Thymus (tissue), 11 donors: ENCODE measurements at regions not wholly inside any gene's neighbourhood (a gene's known extent, or its start where the extent isn't known, plus 50 kb on each side); places are given as distances from the start of the nearest gene placed in this dataset.

Source experiments
- DNase-seq, 9 donors: peaks; one replicate each; pipeline ENCODE4 v3.0.0-alpha.2; 2013; ENCODE audit warnings: low spot score in 9 of 9, low read depth in 6 of 9, missing footprints in 1 of 9
- H3K27ac ChIP-seq, 2 donors: one replicate each; pipeline ENCODE4 v1.5.1; 2013; ENCODE audit warnings: control low read depth in 1 of 2, low read depth in 1 of 2, low read length in 1 of 2, mild to moderate bottlenecking in 1 of 2, moderate library complexity in 1 of 2
- H3K27me3 ChIP-seq, 2 donors: one replicate each; pipeline ENCODE4 v1.5.1; 2013; ENCODE audit warnings: low read length in 1 of 2; ENCODE audit not compliant: control insufficient read depth in 2 of 2, insufficient read depth in 1 of 2
- H3K36me3 ChIP-seq, 2 donors: one replicate each; pipeline ENCODE4 v1.5.1; 2013; ENCODE audit warnings: low read length in 1 of 2, mild to moderate bottlenecking in 1 of 2, moderate library complexity in 1 of 2; ENCODE audit not compliant: control insufficient read depth in 2 of 2, insufficient read depth in 2 of 2
- H3K4me1 ChIP-seq, 2 donors: one replicate each; pipeline ENCODE4 v1.5.1; 2013; ENCODE audit warnings: low read length in 2 of 2; ENCODE audit not compliant: control insufficient read depth in 2 of 2, insufficient read depth in 2 of 2
- H3K4me3 ChIP-seq, 2 donors: one replicate each; pipeline ENCODE4 v1.5.1; 2013; ENCODE audit warnings: low read length in 2 of 2, control low read depth in 1 of 2, mild to moderate bottlenecking in 1 of 2
- H3K9me3 ChIP-seq, 2 donors: one replicate each; pipeline ENCODE4 v1.5.1; 2013; ENCODE audit warnings: low read length in 1 of 2, mild to moderate bottlenecking in 1 of 2; ENCODE audit not compliant: control insufficient read depth in 2 of 2, insufficient read depth in 1 of 2
- WGBS: extraction: QIAGEN DNeasy Blood & Tissue Kit; methylation state at CpG from one replicate; pipeline ENCODE4 v1.1.7; 2013; 5-methylcytosine and 5-hydroxymethylcytosine counted together
- donor health status: healthy.

DNA sequence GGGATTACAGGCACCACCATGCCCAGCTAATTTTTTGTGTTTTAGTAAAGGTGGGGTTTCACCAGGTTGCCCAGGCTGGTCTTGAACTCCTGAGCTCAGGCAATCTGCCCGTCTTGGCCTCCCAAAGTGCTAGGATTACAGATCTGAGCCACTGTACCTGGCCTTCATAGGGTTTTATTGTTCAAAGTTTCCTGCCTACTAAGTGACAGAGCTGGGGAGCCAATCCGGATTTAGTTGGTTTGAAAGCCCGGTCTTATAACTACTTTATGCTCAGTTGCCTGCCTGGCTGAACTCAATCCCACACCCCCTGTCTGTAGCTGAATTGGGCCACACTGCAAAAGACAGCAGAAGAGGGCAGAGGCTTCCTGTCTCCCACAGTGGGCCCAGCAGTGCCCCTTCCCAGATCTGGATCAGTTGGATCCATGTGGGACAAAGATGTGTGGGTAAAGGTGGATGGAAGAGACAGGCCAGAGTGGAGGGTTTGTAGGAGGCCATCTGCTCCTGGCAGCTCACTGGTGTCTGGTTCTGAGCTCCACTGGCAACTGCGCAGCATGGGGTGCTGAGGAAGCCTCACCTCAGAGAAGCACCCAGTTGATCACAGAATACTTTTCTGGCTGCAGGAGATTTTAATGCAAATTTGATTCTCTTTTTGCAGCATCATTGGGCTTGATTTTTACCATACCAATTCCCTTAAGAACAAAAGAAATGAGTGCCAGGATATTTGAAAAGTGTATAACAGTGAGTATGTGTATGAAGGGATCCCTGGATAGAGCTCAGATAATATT is 144.9 kb downstream of the DDX1 start:
- no peaks in the 10 kb centered on the region for H3K27me3 ChIP-seq
- H3K4me1 ChIP-seq: peaks cover 0 to 13% of the 10 kb centered on the region in 2 donors
- H3K4me3 ChIP-seq: no peak overlapping the region
- H3K36me3 ChIP-seq: no peaks in the 10 kb centered on the region
- DNase-seq: no peak
- no peak overlapping the region for H3K27ac ChIP-seq
- H3K9me3 ChIP-seq: no peaks in the 10 kb centered on the region
- 96% methylated on average over 4 of the region's 4 CpGs for WGBS

DNA sequence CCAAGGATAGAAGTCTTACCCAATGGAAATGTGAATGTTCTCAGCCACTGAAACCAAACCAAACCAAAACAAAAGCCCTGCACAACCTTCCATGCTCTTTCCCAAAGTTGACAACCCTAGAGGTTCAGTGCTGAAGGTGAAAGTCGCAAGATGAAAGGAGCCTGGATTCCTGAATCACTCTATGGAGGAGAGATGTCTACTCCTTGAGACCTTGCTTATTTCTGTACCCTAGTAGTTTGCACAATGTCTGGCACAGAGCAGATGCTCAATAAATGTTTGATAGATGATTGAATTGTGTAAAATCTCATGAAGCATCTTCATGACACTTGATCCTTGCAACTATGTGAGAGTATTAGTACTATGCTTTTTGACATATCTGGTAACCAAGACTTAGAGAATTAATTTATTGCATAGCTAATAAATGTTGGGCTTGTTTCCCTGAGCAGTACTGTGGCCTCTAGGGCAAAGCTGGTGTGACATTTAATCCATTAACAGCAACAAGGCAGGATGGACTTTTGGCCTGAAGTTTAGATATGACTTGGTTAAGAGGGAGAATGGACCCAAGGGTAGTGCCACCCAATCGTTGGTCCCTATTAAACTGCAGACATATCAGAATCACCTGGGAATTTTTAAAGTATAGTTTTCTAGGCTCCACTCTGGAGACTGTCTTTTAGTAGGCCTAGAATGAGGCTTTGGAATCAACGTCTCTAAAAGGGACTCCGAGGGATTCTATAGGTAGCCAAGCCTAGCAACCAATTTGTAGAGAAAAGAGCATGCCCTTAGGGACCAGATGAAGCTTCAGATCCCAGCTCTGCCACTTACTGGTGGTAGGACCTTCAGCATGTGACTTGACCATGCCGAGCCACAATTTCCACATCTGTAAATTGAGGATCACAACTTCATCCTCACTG is 145.9 kb downstream of the DDX1 start:
- Histone ChIP-seq H3K9me3 (no peaks in the 10 kb centered on the region), H3K36me3 (no peaks in the 10 kb centered on the region), H3K27me3 (no peaks in the 10 kb centered on the region), H3K27ac (no peak overlapping the region), H3K4me1 (peaks cover 0 to 6% of the 10 kb centered on the region in 2 donors), H3K4me3 (no peak overlapping the region)
- WGBS: 98% methylated on average over 5 of the region's 5 CpGs
- DNase-seq: no peak

- no peak for DNase-seq
- Histone ChIP-seq H3K4me3 (no peak overlapping the region), H3K4me1 (peaks cover 0 to 5% of the 10 kb centered on the region in 2 donors), H3K9me3 (no peaks in the 10 kb centered on the region), H3K27ac (no peak overlapping the region), H3K36me3 (no peaks in the 10 kb centered on the region), H3K27me3 (no peaks in the 10 kb centered on the region)
- 96% methylated on average over 7 of the region's 7 CpGs for WGBS
Observed at GRCh38 chr2:15738225-15738546, 146.5 kb downstream of the DDX1 start.

GRCh38 chr2:15738943-15739342 is 147.3 kb downstream of the DDX1 start:
- no peak overlapping the region for H3K4me3 ChIP-seq
- no peaks in the 10 kb centered on the region for H3K9me3 ChIP-seq
- H3K36me3 ChIP-seq: no peaks in the 10 kb centered on the region
- 97% methylated on average over 5 of the region's 5 CpGs for WGBS
- H3K27ac ChIP-seq: no peak overlapping the region
- no peak for DNase-seq
- H3K27me3 ChIP-seq: no peaks in the 10 kb centered on the region
- peaks cover 0 to 5% of the 10 kb centered on the region in 2 donors for H3K4me1 ChIP-seq

GRCh38 chr2:15744820-15745219 is 153.2 kb downstream of the DDX1 start:
- WGBS: 99% methylated on average over 5 of the region's 5 CpGs
- H3K4me3 ChIP-seq: no peak overlapping the region
- H3K9me3 ChIP-seq: no peaks in the 10 kb centered on the region
- no peak overlapping the region for H3K27ac ChIP-seq
- peaks cover 0 to 5% of the 10 kb centered on the region in 2 donors for H3K4me1 ChIP-seq
- H3K27me3 ChIP-seq: no peaks in the 10 kb centered on the region
- no peak for DNase-seq
- no peaks in the 10 kb centered on the region for H3K36me3 ChIP-seq

DNA sequence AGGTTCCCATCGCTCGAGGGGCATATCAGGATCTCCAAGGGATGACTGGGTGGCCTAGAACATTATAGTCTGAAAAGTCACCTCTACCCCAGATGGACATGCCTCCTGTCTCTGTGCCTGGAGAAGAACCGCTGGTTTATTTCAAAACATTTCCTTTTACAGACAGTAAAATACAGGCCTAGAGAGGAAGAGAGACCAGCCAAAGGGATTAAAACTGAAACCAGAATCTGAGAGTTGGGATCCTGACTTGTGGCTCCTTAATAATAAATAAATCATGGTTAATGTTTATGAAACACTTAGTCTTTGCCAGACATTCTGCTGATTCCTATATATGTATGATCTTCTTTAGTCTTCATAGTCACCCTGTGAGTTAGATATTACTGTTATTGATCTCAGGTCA is 153.7 kb downstream of the DDX1 start:
- Histone ChIP-seq H3K4me3 (no peak overlapping the region), H3K27ac (no peak overlapping the region), H3K27me3 (no peaks in the 10 kb centered on the region), H3K4me1 (peaks cover 0 to 5% of the 10 kb centered on the region in 2 donors), H3K36me3 (no peaks in the 10 kb centered on the region), H3K9me3 (no peaks in the 10 kb centered on the region)
- no peak for DNase-seq
- WGBS: 94% methylated on average over 3 of the region's 3 CpGs

GRCh38 chr2:15745907-15746702 is 154.4 kb downstream of the DDX1 start:
- Histone ChIP-seq H3K36me3 (no peaks in the 10 kb centered on the region), H3K27me3 (no peaks in the 10 kb centered on the region), H3K4me1 (peaks cover 0 to 5% of the 10 kb centered on the region in 2 donors), H3K4me3 (no peak overlapping the region), H3K9me3 (no peaks in the 10 kb centered on the region), H3K27ac (no peak overlapping the region)
- WGBS: 84% methylated on average over 6 of the region's 6 CpGs
- DNase-seq: no peak

GRCh38 chr2:15746703-15747550 is 155.3 kb downstream of the DDX1 start:
- Histone ChIP-seq H3K27me3 (no peaks in the 10 kb centered on the region), H3K9me3 (no peaks in the 10 kb centered on the region), H3K36me3 (no peaks in the 10 kb centered on the region), H3K27ac (no peak overlapping the region), H3K4me3 (no peak overlapping the region), H3K4me1 (peaks cover 0 to 5% of the 10 kb centered on the region in 2 donors)
- 95% methylated on average over 6 of the region's 6 CpGs for WGBS
- DNase-seq: no peak
